HG02798 (cell line): ENCODE measurements at regions not wholly inside any gene's neighbourhood (a gene's known extent, or its start where the extent isn't known, plus 50 kb on each side); places are given as distances from the start of the nearest gene placed in this dataset.

ENCODE experiments used
- ATAC-seq: cut with Tn5 transposase; IDR thresholded peaks from one replicate; pipeline ENCODE4 v1.9.1; 2021; ENCODE audit warnings: mild to moderate bottlenecking; ENCODE audit not compliant: unreplicated experiment, poor library complexity

GRCh38 chr14:83419420-83419819 is 1885.8 kb upstream of the SEL1L start:
- ATAC-seq, result no peak

GRCh38 chr14:83421711-83422110 is 1888.1 kb upstream of the SEL1L start:
- ATAC-seq, result no peak

GRCh38 chr14:83425138-83425537 is 1891.5 kb upstream of the SEL1L start:
- ATAC-seq, result no peak

GRCh38 chr14:83425706-83426105 is 1892.1 kb upstream of the SEL1L start:
- ATAC-seq, result no peak

- no peak for ATAC-seq
Measured at GRCh38 chr14:83433618-83434017, 1900.0 kb upstream of the SEL1L start.

- ATAC-seq, result no peak
Measured at GRCh38 chr14:83441801-83442200, 1908.1 kb upstream of the SEL1L start.

GRCh38 chr14:83455561-83455960 is 1921.9 kb upstream of the SEL1L start:
- no peak for ATAC-seq

GRCh38 chr14:83461521-83461920 is 1927.9 kb upstream of the SEL1L start:
- ATAC-seq, result no peak

- no peak for ATAC-seq
Measured at GRCh38 chr14:83462759-83463158, 1929.1 kb upstream of the SEL1L start.

GRCh38 chr14:83463500-83464098 is 1929.9 kb upstream of the SEL1L start:
- no peak for ATAC-seq

GRCh38 chr14:83467811-83468210 is 1934.2 kb upstream of the SEL1L start:
- ATAC-seq, result no peak

GRCh38 chr14:83470466-83470865 is 1936.8 kb upstream of the SEL1L start:
- no peak for ATAC-seq

GRCh38 chr14:83470959-83471695 is 1937.5 kb upstream of the SEL1L start:
- no peak for ATAC-seq

GRCh38 chr14:83473416-83474235 is 1940.0 kb upstream of the SEL1L start:
- ATAC-seq, result no peak

- no peak for ATAC-seq
Measured at GRCh38 chr14:83478741-83479140, 1945.1 kb upstream of the SEL1L start.

- no peak for ATAC-seq
Measured at GRCh38 chr14:83483063-83483462, 1949.4 kb upstream of the SEL1L start.

GRCh38 chr14:83485591-83485990 is 1951.9 kb upstream of the SEL1L start:
- ATAC-seq, result no peak

GRCh38 chr14:83491091-83491490 is 1957.4 kb upstream of the SEL1L start:
- no peak for ATAC-seq

- ATAC-seq, result no peak
Measured at GRCh38 chr14:83520837-83521236, 1987.2 kb upstream of the SEL1L start.

GRCh38 chr14:83529531-83529930 is 1995.9 kb upstream of the SEL1L start:
- no peak for ATAC-seq

GRCh38 chr14:83533734-83534133 is 1996.2 kb upstream of the FLRT2 start:
- ATAC-seq, result no peak
